ENCODE measurements at regions not wholly inside any gene's neighbourhood (a gene's known extent, or its start where the extent isn't known, plus 50 kb on each side); places are given as distances from the start of the nearest gene placed in this dataset.

GRCh38 chr2:167753142-167753541 lies 494.3 kb downstream of the STK39 start:
- TF ChIP-seq CTCF (conservative IDR thresholded peaks at IDR 0.05; ENCODE audit: low read length) (no peak), EZH2phosphoT487 (IDR thresholded peaks at IDR 0.05; ENCODE audit: borderline replicate concordance, low read depth, low read length) (no peak)
